ENCODE measurements at regions not wholly inside any gene's neighbourhood (a gene's known extent, or its start where the extent isn't known, plus 50 kb on each side); places are given as distances from the start of the nearest gene placed in this dataset.

DNA sequence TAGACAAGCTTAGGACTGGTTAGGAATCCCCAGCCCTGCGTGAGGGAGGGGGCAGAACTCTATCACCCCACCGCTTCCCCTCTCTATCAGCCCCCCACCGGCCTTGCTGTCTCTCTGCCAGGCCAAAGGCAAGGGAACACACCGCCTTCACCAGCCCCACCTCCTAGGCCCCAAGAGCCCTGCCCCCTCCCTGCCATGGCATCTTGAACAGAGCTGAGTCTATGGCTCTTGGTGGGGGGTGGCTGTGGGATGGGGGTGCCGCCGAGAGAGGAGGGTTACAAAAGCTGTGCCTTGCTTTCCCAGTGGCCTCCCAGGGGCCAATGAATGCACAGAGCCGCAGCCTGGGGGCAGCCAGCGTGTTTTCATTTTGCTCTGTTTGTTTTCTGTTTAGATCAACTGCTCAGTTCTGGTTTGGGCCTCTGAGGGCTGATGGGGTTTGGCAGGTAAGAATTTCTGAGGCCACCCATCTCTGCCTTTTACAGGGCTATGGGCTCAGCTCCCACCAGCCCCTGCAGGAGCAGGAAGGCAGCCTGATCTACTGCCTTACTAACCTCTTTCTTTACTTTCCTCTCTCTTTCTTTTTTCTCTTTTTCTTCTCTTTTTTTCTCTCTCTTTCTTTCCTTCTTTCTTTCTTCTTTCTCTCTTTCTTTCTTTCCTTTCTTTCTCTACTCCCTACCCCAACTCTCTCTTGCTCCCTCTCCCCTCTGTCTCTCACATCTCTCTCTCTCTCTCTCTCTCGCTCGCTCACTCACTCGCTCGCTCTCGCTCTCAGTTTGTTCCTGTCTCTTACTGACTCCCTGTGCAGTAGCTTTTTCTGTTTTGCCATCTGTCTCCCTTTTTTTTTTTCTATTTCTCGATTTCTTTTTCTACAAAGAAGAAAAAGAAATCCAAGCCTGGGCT, 128.3 kb downstream of the PJA1 start:
- no peak for DNase-seq (ENCODE audit: low read depth, low spot score)
- dilution Hi-C loops (cut with MboI; ENCODE audit: extremely low pct_ligation_motif_present, low sequenced_read_pairs) = no loop called here
- no peak overlapping the region for H3K9ac ChIP-seq (replicated peaks; ENCODE audit: extremely low read depth, insufficient read depth, low read length)
- no peak overlapping the region for H3K4me3 ChIP-seq (replicated peaks in 1 of 3; ENCODE audit: insufficient read depth in 1 of 3, low read depth in 1 of 3, low read length in 3 of 3)
- no peaks in the 10 kb centered on the region for H3K9me3 ChIP-seq (replicated peaks; ENCODE audit: control insufficient read depth, insufficient read depth, low read length)
- H3K9me1 ChIP-seq (replicated peaks; ENCODE audit: control insufficient read depth, extremely low read depth, insufficient read depth, low read length) = no peaks in the 10 kb centered on the region
- peaks cover 0 to 3% of the 10 kb centered on the region in 2 experiments for H3K27me3 ChIP-seq (ENCODE audit: control insufficient read depth in 2 of 2, insufficient read depth in 2 of 2, low read length in 2 of 2)
- H3K79me2 ChIP-seq (ENCODE audit: control insufficient read depth, insufficient read depth, low read length) = no peaks in the 10 kb centered on the region
- TF ChIP-seq EZH2 (IDR thresholded peaks at IDR 0.05; ENCODE audit: borderline replicate concordance, low read depth, low read length, severe bottlenecking) = no peak
- TF ChIP-seq, protein P1, sequence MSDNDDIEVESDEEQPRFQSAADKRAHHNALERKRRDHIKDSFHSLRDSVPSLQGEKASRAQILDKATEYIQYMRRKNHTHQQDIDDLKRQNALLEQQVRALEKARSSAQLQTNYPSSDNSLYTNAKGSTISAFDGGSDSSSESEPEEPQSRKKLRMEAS (IDR thresholded peaks at IDR 0.05; ENCODE audit: insufficient read depth, insufficient read length) = no peak
- H2AFZ ChIP-seq (ENCODE audit: low read depth, low read length) = no peak overlapping the region
- no peak for FAIRE-seq
- no peaks in the 10 kb centered on the region for H3K36me3 ChIP-seq (ENCODE audit: control insufficient read depth in 2 of 2, extremely low read depth in 1 of 2, insufficient read depth in 2 of 2, low read length in 2 of 2)
- ChIA-PET CTCF (interaction anchor here (2.8 kb wide), 1 partner anchor 209 kb away, joined by 7 read pairs; no protein-coding TSS in a partner anchor), POLR2A (no interaction called here)
- H3K27ac ChIP-seq (ENCODE audit: insufficient read depth, low read depth, low read length) = no peak overlapping the region
- no peak overlapping the region for H3K4me2 ChIP-seq (ENCODE audit: insufficient read depth, low read length)
- H3K4me1 ChIP-seq (ENCODE audit: control insufficient read depth, extremely low read depth, insufficient read depth, low read length) = no peaks in the 10 kb centered on the region
- intact Hi-C loops (cut with micrococcal nuclease) = no loop called here
- BruUV-seq (replicated peaks) = no TSS peak
- no peaks in the 10 kb centered on the region for H4K20me1 ChIP-seq (replicated peaks; ENCODE audit: control insufficient read depth, extremely low read depth, insufficient read depth, low read length)

DNA sequence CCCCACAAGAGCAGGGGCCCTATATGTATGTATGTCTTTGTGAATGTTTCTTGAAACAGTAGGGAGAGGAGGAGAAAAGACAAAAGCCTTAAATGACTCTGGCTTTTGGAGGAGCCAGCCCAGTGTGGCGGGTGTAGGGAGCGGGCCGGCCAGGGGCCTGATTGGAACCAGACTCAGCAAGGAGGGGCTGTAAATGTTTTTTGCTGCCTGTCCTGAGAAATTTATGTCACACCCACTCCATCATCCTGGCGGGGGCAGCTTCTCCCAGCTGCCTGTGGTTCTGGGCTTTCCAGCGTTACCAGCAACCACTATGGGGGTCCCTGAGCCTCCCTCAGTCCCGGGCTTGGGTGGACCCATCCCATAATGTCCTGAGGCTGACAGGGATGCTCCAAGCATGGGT, 130.8 kb downstream of the PJA1 start:
- H3K4me1 ChIP-seq (ENCODE audit: control insufficient read depth, extremely low read depth, insufficient read depth, low read length) = no peaks in the 10 kb centered on the region
- H3K4me3 ChIP-seq (replicated peaks in 1 of 3; ENCODE audit: insufficient read depth in 1 of 3, low read depth in 1 of 3, low read length in 3 of 3) = no peak overlapping the region
- CTCF ChIA-PET = no interaction called here
- H3K27ac ChIP-seq (ENCODE audit: insufficient read depth, low read depth, low read length) = no peak overlapping the region
- dilution Hi-C loops (cut with MboI; ENCODE audit: extremely low pct_ligation_motif_present, low sequenced_read_pairs) (no loop called here), intact Hi-C loops (cut with micrococcal nuclease) (no loop called here)
- no peak overlapping the region for H3K4me2 ChIP-seq (ENCODE audit: insufficient read depth, low read length)
- H3K9me3 ChIP-seq (replicated peaks; ENCODE audit: control insufficient read depth, insufficient read depth, low read length) = no peaks in the 10 kb centered on the region
- BruUV-seq (replicated peaks) = no TSS peak
- H3K36me3 ChIP-seq (ENCODE audit: control insufficient read depth in 2 of 2, extremely low read depth in 1 of 2, insufficient read depth in 2 of 2, low read length in 2 of 2) = no peaks in the 10 kb centered on the region
- no peak for TF ChIP-seq POLR2AphosphoS5 (IDR thresholded peaks at IDR 0.05; ENCODE audit: insufficient read depth, low read depth, low read length)
- DNase-seq (ENCODE audit: low read depth, low spot score) = no peak
- H3K9me1 ChIP-seq (replicated peaks; ENCODE audit: control insufficient read depth, extremely low read depth, insufficient read depth, low read length) = no peaks in the 10 kb centered on the region
- FAIRE-seq = no peak
- no peak overlapping the region for H3K9ac ChIP-seq (replicated peaks; ENCODE audit: extremely low read depth, insufficient read depth, low read length)
- peaks cover 0 to 3% of the 10 kb centered on the region in 2 experiments for H3K27me3 ChIP-seq (ENCODE audit: control insufficient read depth in 2 of 2, insufficient read depth in 2 of 2, low read length in 2 of 2)
- H4K20me1 ChIP-seq (replicated peaks; ENCODE audit: control insufficient read depth, extremely low read depth, insufficient read depth, low read length) = no peaks in the 10 kb centered on the region
- POLR2A ChIA-PET = no interaction called here
- no peaks in the 10 kb centered on the region for H3K79me2 ChIP-seq (ENCODE audit: control insufficient read depth, insufficient read depth, low read length)
- no peak overlapping the region for H2AFZ ChIP-seq (ENCODE audit: low read depth, low read length)

Measured in endothelial cell of umbilical vein (primary cell).